ENCODE measurements at regions not wholly inside any gene's neighbourhood (a gene's known extent, or its start where the extent isn't known, plus 50 kb on each side); places are given as distances from the start of the nearest gene placed in this dataset.

DNA sequence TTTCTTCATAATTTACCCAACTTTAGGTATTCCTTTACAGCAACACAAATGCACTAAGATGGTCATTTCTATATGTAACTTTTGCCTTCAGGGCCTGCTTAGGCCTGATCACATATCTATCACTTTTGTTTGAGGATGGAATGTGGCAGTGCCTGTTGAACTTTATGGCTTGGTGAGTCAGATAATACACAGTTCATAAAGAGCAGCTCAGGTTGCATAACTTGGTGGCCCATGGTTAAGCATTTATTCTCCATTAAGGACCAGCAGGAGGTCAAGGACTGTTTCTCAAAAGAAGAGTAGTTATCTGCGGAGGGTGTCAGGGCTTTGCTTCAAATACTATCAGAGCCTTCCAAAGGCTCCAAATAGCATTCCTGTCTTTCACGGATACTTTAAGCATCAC, 124.1 kb upstream of the PDHA2 start:
- H3K4me3 ChIP-seq (replicated peaks; ENCODE audit: low read depth, low read length) = no peak overlapping the region
- DNase-seq (ENCODE audit: low read depth) = no peak
- TF ChIP-seq, protein P1, sequence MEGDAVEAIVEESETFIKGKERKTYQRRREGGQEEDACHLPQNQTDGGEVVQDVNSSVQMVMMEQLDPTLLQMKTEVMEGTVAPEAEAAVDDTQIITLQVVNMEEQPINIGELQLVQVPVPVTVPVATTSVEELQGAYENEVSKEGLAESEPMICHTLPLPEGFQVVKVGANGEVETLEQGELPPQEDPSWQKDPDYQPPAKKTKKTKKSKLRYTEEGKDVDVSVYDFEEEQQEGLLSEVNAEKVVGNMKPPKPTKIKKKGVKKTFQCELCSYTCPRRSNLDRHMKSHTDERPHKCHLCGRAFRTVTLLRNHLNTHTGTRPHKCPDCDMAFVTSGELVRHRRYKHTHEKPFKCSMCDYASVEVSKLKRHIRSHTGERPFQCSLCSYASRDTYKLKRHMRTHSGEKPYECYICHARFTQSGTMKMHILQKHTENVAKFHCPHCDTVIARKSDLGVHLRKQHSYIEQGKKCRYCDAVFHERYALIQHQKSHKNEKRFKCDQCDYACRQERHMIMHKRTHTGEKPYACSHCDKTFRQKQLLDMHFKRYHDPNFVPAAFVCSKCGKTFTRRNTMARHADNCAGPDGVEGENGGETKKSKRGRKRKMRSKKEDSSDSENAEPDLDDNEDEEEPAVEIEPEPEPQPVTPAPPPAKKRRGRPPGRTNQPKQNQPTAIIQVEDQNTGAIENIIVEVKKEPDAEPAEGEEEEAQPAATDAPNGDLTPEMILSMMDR (IDR thresholded peaks at IDR 0.05; ENCODE audit: low read length, missing control alignments) = no peak

DNA sequence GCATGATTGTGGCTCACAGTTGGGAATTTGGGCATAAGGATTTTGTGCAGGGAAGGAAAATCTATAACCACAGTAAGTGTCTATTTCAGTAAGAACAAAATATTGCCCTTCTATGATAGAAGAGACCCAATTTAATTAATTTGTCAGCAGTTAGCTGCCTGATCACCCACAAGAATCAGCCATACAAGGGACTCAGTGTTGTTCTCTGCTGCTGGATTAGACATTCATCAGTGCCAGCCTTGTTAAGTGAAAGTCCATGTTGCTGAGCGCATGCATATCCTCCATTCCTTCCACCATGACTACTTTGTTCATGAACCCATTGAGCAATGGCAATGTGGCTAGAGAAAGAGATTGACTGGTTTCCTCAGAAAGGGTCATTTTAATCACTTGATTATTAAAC, 125.3 kb upstream of the PDHA2 start:
- DNase-seq (ENCODE audit: low read depth) = no peak
- TF ChIP-seq, protein P1 (IDR thresholded peaks at IDR 0.05; ENCODE audit: low read length, missing control alignments) = no peak

DNA sequence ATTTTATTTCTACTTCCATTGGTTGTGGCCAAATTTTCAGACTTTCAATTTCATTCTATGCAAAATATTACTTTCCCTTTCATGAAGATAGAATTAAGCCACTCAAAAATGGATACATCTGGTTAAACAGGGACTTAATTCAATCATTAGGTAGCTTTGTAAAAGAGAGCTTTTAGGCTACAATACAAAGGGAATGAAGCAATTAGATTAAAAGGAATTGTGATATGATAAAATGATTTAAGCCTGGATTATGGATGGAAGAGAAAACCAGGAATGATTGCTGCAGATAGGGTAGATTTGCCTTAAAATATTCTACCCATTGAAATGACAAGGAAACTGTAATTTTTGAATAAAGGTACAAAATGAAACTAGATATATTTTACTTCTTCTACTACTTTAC, 134.6 kb upstream of the PDHA2 start:
- TF ChIP-seq, protein P1 (IDR thresholded peaks at IDR 0.05; ENCODE audit: low read length, missing control alignments) = no peak
- no peak for DNase-seq (ENCODE audit: low read depth)
- no peak overlapping the region for H3K4me3 ChIP-seq (replicated peaks; ENCODE audit: low read depth, low read length)

More for the DNA sequence above, 125.3 kb upstream of the PDHA2 start:
- H3K4me3 ChIP-seq (replicated peaks; ENCODE audit: low read depth, low read length) = no peak overlapping the region

DNA sequence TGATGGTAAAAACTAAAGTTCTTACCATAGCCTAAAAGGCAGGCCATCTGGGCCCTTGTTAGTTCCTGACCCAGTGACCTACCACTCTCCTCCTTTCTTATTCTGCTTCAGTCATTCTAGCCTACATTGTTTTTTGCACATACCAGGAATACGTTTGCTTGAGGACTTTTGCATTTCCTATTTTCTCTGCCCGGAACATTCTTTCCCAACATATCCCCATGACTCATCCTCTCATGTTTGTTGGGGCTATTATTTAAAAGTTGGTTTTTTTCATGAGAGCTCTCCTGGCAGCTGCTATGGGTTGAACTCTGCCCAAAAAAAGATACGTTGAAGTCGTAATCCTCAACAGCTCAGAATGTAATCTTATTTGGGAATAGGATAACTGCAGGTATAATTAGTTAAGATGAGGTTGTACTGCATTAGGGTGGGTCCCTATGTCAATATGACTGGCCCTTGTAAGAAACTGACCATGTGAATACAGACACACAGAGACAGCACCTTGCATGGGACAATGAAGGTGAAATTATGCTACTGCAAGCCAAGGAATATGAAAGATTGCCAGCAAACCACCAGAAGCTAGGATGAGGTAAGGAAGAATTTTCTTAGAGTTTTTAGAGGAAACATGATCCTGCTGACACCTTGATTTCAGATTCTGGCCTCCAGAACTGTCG, 138.3 kb upstream of the PDHA2 start:
- no peak overlapping the region for H3K4me3 ChIP-seq (replicated peaks; ENCODE audit: low read depth, low read length)
- DNase-seq (ENCODE audit: low read depth) = peak; percentile 96
- TF ChIP-seq, protein P1 (IDR thresholded peaks at IDR 0.05; ENCODE audit: low read length, missing control alignments) = no peak

DNA sequence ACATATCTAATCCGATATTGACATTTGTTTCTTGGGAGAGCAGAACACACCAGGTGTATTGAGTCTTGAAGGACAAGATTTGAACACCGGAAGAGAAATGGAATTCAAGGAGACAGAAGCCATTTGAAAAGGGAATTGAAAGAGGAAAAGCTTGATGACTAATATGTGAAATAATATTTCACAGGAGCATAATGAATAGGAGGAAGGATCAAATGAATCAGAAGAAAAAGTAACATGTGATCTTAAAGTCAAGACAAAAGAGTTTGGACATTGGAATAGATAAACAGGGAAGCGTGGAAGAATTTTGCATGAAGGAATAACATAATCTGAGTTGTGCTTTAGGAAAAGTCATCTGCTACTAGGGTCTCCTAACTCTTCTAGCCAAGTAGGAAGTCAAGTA, 145.5 kb upstream of the PDHA2 start:
- no peak overlapping the region for H3K4me3 ChIP-seq (replicated peaks; ENCODE audit: low read depth, low read length)
- TF ChIP-seq, protein P1 (IDR thresholded peaks at IDR 0.05; ENCODE audit: low read length, missing control alignments) = no peak

DNA sequence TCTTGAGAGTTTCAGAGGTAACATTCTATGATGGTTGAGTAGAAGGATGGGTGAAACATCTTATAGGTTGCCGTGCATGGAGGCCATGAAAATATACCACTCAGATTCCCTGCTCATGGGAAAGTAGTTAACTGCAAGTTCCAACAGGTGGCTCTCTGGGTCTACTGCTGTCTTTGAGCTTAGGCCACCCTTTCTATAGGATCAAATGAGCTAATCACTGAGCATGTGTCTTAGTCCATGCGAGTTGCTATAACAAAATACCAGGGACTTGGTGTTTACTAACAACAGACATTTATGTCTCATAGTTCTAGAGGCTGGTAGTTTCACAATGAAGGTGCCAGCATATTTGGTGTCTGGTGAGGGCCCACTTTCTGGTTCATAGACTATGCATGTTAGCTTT, 144.8 kb upstream of the UNC5C start:
- no peak overlapping the region for H3K4me3 ChIP-seq (replicated peaks; ENCODE audit: low read depth, low read length)
- TF ChIP-seq, protein P1 (IDR thresholded peaks at IDR 0.05; ENCODE audit: low read length, missing control alignments) = peak; percentile 54
- DNase-seq (ENCODE audit: low read depth) = peak; percentile 68

More for the DNA sequence above, 145.5 kb upstream of the PDHA2 start:
- peak; percentile 44 for DNase-seq (ENCODE audit: low read depth)

DNA sequence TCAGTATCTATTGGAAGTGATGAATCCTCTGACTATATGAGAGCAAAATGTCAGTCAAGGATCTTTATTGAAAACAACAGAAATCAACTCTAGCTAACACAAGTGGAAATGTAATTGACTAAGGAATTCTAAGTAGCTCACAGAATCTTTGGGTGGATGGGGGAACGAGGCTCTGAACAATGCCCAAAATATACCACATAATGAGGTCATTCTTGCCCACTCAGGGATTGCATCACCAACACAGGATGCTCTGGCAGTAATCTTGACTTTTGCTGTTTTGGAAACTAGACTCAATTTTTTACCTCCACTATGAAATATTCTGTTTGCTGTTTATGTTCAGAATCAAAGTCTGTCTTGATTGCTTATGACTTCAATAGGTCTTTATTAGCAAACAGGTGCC, 127.4 kb upstream of the UNC5C start:
- TF ChIP-seq, protein P1 (IDR thresholded peaks at IDR 0.05; ENCODE audit: low read length, missing control alignments) = no peak
- H3K4me3 ChIP-seq (replicated peaks; ENCODE audit: low read depth, low read length) = no peak overlapping the region
- peak; percentile 67 for DNase-seq (ENCODE audit: low read depth)
